Osteocyte (in vitro differentiated cells): ENCODE measurements at regions not wholly inside any gene's neighbourhood (a gene's known extent, or its start where the extent isn't known, plus 50 kb on each side); places are given as distances from the start of the nearest gene placed in this dataset.

Source experiments
- DNase-seq: peaks from one replicate; pipeline ENCODE4 v3.0.0; 2021; ENCODE audit warnings: mixed read lengths; ENCODE audit not compliant: unreplicated experiment; ENCODE audit errors: extremely low spot score
- H3K27ac Mint-ChIP-seq: one replicate; pipeline ENCODE4 v1.8.0; 2021; ENCODE audit warnings: mild to moderate bottlenecking, mixed read lengths; ENCODE audit not compliant: unreplicated experiment
- H3K27me3 Mint-ChIP-seq: one replicate; pipeline ENCODE4 v1.8.0; 2021; ENCODE audit warnings: mixed read lengths; ENCODE audit not compliant: unreplicated experiment
- H3K36me3 Mint-ChIP-seq: one replicate; pipeline ENCODE4 v1.8.0; 2021; ENCODE audit warnings: mixed read lengths; ENCODE audit not compliant: unreplicated experiment
- H3K4me1 Mint-ChIP-seq: one replicate; pipeline ENCODE4 v1.8.0; 2021; ENCODE audit warnings: mixed read lengths; ENCODE audit not compliant: unreplicated experiment
- H3K4me3 Mint-ChIP-seq: one replicate; pipeline ENCODE4 v1.8.0; 2021; ENCODE audit warnings: mild to moderate bottlenecking, moderate library complexity, mixed read lengths; ENCODE audit not compliant: unreplicated experiment
- H3K9me3 Mint-ChIP-seq: one replicate; pipeline ENCODE4 v1.8.0; 2021; ENCODE audit warnings: mixed read lengths; ENCODE audit not compliant: unreplicated experiment
- TF ChIP-seq, protein P1 (sequence below): fragments of 200-600 bp; sonication (generic); IDR thresholded peaks from 2 replicates; pipeline ENCODE4 v1.5.0; 2021; ENCODE audit warnings: antibody characterized with exemption, mild to moderate bottlenecking, moderate library complexity

DNA sequence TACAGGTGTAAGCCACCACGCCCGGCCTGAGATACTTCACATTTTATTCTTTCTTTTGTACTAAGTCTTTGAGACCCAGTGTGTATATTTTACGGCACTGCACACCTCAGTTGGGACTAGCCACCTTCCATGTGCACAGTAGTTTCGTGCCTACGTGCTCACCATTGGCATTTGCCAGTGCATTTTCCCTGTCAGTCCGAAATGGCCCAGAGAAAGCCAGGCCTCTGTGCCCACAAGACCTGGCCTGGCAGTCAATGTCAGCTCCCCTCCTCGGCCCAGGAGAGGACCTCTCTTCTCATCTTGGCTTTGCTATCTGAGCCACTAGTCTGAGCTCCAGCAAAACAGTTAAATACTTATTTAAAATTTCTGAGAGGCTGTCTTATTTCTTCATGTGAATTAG, 147.8 kb upstream of the KLHL29 start:
- Mint-ChIP-seq H3K27ac (no peak overlapping the region), H3K27me3 (peaks cover 5% of the 10 kb centered on the region), H3K4me1 (peaks cover 10% of the 10 kb centered on the region), H3K9me3 (no peaks in the 10 kb centered on the region), H3K36me3 (no peaks in the 10 kb centered on the region), H3K4me3 (no peak overlapping the region)
- TF ChIP-seq, protein P1, sequence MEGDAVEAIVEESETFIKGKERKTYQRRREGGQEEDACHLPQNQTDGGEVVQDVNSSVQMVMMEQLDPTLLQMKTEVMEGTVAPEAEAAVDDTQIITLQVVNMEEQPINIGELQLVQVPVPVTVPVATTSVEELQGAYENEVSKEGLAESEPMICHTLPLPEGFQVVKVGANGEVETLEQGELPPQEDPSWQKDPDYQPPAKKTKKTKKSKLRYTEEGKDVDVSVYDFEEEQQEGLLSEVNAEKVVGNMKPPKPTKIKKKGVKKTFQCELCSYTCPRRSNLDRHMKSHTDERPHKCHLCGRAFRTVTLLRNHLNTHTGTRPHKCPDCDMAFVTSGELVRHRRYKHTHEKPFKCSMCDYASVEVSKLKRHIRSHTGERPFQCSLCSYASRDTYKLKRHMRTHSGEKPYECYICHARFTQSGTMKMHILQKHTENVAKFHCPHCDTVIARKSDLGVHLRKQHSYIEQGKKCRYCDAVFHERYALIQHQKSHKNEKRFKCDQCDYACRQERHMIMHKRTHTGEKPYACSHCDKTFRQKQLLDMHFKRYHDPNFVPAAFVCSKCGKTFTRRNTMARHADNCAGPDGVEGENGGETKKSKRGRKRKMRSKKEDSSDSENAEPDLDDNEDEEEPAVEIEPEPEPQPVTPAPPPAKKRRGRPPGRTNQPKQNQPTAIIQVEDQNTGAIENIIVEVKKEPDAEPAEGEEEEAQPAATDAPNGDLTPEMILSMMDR, result no peak
- peak; percentile 73 for DNase-seq

DNA sequence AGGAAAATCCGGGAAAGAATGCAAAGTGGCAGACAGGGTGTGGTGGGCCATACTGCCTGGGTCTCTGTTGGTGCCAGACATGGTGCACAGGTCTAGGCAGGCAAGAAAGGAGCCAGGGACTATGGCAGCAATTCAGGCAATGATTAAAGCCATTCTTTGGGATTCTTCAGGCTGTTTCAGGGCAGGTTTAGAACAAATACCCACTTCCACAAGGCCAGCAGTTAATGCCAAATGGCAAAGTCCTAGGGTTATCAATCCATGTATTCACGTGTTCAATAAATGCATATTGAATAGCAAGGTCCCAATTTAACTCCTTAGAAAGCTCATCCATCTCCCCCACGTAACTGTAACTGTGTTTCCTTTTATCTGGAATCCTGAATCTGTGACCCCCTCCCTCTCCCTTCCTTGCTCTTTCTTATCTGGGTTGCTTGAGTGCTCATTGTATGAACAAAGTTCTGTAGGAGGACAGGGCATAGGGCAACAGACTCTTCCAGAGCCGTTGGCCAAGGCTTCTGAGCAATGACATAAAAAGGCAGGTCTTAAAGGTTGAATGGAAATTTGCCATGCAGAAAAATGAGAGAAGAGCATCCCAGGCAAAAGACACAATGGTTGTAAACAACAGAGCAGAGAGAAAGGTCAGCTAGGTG, 146.8 kb upstream of the KLHL29 start:
- Mint-ChIP-seq H3K36me3 (no peaks in the 10 kb centered on the region), H3K27ac (no peak overlapping the region)

DNA sequence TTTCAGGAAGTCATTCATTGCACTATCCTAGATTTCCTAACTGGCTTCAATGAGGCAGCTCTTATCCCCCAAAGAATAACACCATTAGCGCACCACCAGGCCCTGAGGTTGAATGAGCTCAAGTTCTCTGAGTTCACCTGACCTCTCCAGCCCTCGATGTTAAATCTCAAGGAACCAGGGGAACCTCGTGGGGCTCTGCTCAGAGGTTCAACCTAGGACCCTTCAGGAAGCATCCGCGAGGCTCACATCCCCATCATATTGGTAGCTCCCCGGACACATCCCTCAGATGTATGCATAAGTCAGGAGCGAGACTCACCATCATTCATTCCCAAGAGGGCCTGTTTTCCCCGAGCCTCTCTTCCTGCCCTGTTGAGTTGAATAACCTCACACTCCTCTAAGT, 145.6 kb upstream of the KLHL29 start:
- H3K36me3 Mint-ChIP-seq, result no peaks in the 10 kb centered on the region
- no peaks in the 10 kb centered on the region for H3K9me3 Mint-ChIP-seq
- H3K27me3 Mint-ChIP-seq, result peaks cover 3% of the 10 kb centered on the region
- H3K4me3 Mint-ChIP-seq, result no peak overlapping the region
- peaks cover 12% of the 10 kb centered on the region for H3K4me1 Mint-ChIP-seq
- H3K27ac Mint-ChIP-seq, result no peak overlapping the region
- TF ChIP-seq, protein P1, result no peak
- no peak for DNase-seq

More for the DNA sequence above, 146.8 kb upstream of the KLHL29 start:
- Mint-ChIP-seq H3K27me3 (peaks cover 5% of the 10 kb centered on the region), H3K9me3 (no peaks in the 10 kb centered on the region), H3K4me1 (peaks cover 10% of the 10 kb centered on the region), H3K4me3 (no peak overlapping the region)
- TF ChIP-seq, protein P1, result no peak
- no peak for DNase-seq

DNA sequence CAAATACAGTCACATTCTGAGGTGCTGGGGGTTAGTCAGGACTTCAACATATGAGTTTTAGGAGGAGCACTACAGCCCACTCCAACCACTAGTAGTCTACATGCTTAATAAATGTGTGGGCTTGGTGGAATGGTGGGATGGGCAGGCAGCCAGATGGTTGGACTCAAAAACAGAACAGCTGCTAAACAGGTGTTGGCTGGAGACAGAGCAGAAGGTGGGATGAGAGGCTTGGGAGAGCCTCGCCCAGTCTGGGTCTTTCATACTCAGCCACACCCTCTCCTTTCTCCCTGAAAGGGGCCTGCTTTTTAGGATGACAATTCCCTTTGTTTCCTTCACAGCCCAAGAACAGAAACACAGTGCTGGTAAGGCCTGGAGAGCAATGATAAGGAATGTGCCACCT, 143.9 kb upstream of the KLHL29 start:
- no peak for DNase-seq
- peaks cover 12% of the 10 kb centered on the region for H3K4me1 Mint-ChIP-seq
- no peak overlapping the region for H3K4me3 Mint-ChIP-seq
- no peaks in the 10 kb centered on the region for H3K9me3 Mint-ChIP-seq
- no peak overlapping the region for H3K27ac Mint-ChIP-seq
- H3K36me3 Mint-ChIP-seq, result no peaks in the 10 kb centered on the region
- H3K27me3 Mint-ChIP-seq, result peaks cover 5% of the 10 kb centered on the region
- TF ChIP-seq, protein P1, result no peak

DNA sequence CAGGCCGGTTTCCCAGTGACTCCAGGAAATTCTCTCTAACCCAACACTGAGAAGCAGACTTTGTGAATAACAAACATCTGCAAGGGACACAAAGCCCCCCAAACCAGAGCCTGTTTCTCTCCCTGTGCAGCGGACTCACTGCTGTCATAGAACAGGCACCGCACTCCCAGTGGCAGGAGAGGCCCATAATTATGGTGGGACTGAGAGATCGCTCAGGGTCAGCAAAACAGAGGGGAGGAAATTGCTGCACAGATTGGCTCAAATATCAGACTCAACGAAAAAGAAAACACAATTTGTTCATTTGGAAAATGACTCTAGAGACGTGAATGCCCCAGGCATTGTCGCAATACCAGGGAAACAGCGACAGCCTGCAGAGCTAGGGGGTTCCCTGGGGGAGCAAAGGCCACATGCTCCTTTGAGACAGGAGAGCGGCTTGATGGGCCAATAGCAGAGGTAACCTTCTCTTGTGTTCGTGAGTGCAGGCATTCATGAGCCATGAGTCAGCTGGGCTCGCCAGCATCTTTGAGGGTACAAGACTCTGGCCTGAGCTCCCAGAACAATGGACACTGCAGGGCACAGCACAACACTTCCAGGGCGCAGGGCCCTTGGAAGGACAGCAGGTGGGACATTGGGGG, 143.3 kb upstream of the KLHL29 start:
- Mint-ChIP-seq H3K4me3 (no peak overlapping the region), H3K27ac (no peak overlapping the region)
- TF ChIP-seq, protein P1, result no peak

More for the DNA sequence above, 143.3 kb upstream of the KLHL29 start:
- no peaks in the 10 kb centered on the region for H3K9me3 Mint-ChIP-seq
- H3K36me3 Mint-ChIP-seq, result no peaks in the 10 kb centered on the region
- peaks cover 5% of the 10 kb centered on the region for H3K27me3 Mint-ChIP-seq
- no peak for DNase-seq
- peaks cover 12% of the 10 kb centered on the region for H3K4me1 Mint-ChIP-seq
